Endothelial cell of umbilical vein (primary cell): ENCODE measurements at regions not wholly inside any gene's neighbourhood (a gene's known extent, or its start where the extent isn't known, plus 50 kb on each side); places are given as distances from the start of the nearest gene placed in this dataset.

Experiments used
- BruUV-seq: library from RNA; stranded (reverse); fragments of 400-500 nt; replicated peaks from 2 replicates; lab custom pipeline; 2021; lab: Mats Ljungman, UMichigan
- CTCF ChIA-PET: fragments of 300-600, 350-600 bp; sonication (Branson Sonifier 250); formaldehyde crosslinking; loops from one replicate; lab custom pipeline; 2021; ENCODE audit warnings: antibody characterized with exemption, inconsistent platforms; lab: Charles Lee
- POLR2A ChIA-PET: fragments of 300-600, 350-600 bp; sonication (Branson Sonifier 250); formaldehyde crosslinking; loops from one replicate; lab custom pipeline; 2021; ENCODE audit warnings: antibody characterized with exemption, inconsistent platforms; lab: Charles Lee
- DNase-seq: peaks from one replicate; pipeline ENCODE4 v3.0.0-alpha.2; 2011; ENCODE audit warnings: low read depth, low spot score
- FAIRE-seq: peaks from 2 replicates; lab custom pipeline; 2011; peaks lifted over from hg19 to GRCh38; lab: Jason Lieb, UNC
- H2AFZ ChIP-seq: 2 replicates; pipeline ENCODE4 v1.6.0; 2012; ENCODE audit warnings: low read depth, low read length, control low read depth, inconsistent platforms
- H3K27ac ChIP-seq: 2 replicates; pipeline ENCODE4 v1.5.1; 2011; ENCODE audit warnings: low read depth, mild to moderate bottlenecking, control low read depth, low read length, moderate library complexity; ENCODE audit not compliant: insufficient read depth
- H3K27me3 ChIP-seq, 2 experiments: 2 replicates each; pipeline versions ENCODE4 v1.6.0 to v1.6.1; 2011; ENCODE audit warnings: low read length in 2 of 2, mixed read lengths in 1 of 2; ENCODE audit not compliant: control insufficient read depth in 2 of 2, insufficient read depth in 2 of 2
- H3K36me3 ChIP-seq, 2 experiments: 2 replicates in 1 of 2; 3 replicates in 1 of 2; pipeline ENCODE4 v1.5.1; 2011; ENCODE audit warnings: low read length in 2 of 2, mild to moderate bottlenecking in 1 of 2, moderate library complexity in 1 of 2; ENCODE audit not compliant: control insufficient read depth in 2 of 2, insufficient read depth in 2 of 2; ENCODE audit errors: extremely low read depth in 1 of 2
- H3K4me1 ChIP-seq: 3 replicates; pipeline ENCODE4 v1.5.1; 2011; ENCODE audit warnings: mild to moderate bottlenecking, low read length; ENCODE audit not compliant: control insufficient read depth, insufficient read depth; ENCODE audit errors: extremely low read depth
- H3K4me2 ChIP-seq: 2 replicates; pipeline ENCODE4 v1.6.1; 2011; ENCODE audit warnings: low read length, control low read depth, mixed read lengths; ENCODE audit not compliant: insufficient read depth
- H3K4me3 ChIP-seq, 3 experiments: fragments of 200-600 bp in 1 of 3; sonication (generic), shearing (Covaris generic) in 1 of 3; replicated peaks in 1 of 3; 2 replicates each; pipeline ENCODE4 v1.5.1; 2011 to 2016; ENCODE audit warnings: control low read depth in 3 of 3, low read length in 3 of 3, mild to moderate bottlenecking in 2 of 3, inconsistent platforms in 1 of 3, low read depth in 1 of 3, moderate library complexity in 1 of 3; ENCODE audit not compliant: insufficient read depth in 1 of 3
- H3K79me2 ChIP-seq: 2 replicates; pipeline ENCODE4 v1.6.0; 2012; ENCODE audit warnings: low read length, inconsistent platforms; ENCODE audit not compliant: control insufficient read depth, insufficient read depth
- H3K9ac ChIP-seq: replicated peaks from 2 replicates; pipeline ENCODE3; 2011; ENCODE audit warnings: low read length, control low read depth; ENCODE audit not compliant: insufficient read depth; ENCODE audit errors: extremely low read depth
- H3K9me1 ChIP-seq: replicated peaks from 3 replicates; pipeline ENCODE4 v1.6.0; 2011; ENCODE audit warnings: mild to moderate bottlenecking, low read length; ENCODE audit not compliant: control insufficient read depth, insufficient read depth; ENCODE audit errors: extremely low read depth
- H3K9me3 ChIP-seq: replicated peaks from 2 replicates; pipeline ENCODE4 v1.5.1; 2012; ENCODE audit warnings: low read length, inconsistent platforms; ENCODE audit not compliant: control insufficient read depth, insufficient read depth
- H4K20me1 ChIP-seq: replicated peaks from 2 replicates; pipeline ENCODE3; 2011; ENCODE audit warnings: mild to moderate bottlenecking, low read length; ENCODE audit not compliant: control insufficient read depth, insufficient read depth; ENCODE audit errors: extremely low read depth
- EZH2 ChIP-seq: IDR thresholded peaks from 2 replicates; pipeline ENCODE4 v1.6.1; 2012; ENCODE audit warnings: borderline replicate concordance, low read depth, mild to moderate bottlenecking, moderate library complexity, low read length, inconsistent platforms; ENCODE audit not compliant: severe bottlenecking
- FOS ChIP-seq: IDR thresholded peaks from 2 replicates; pipeline ENCODE4 v1.6.1; 2011; ENCODE audit warnings: mild to moderate bottlenecking, low read length, moderate library complexity, borderline replicate concordance; ENCODE audit not compliant: insufficient read depth
- GATA2 ChIP-seq: IDR thresholded peaks from 2 replicates; pipeline ENCODE4 v1.7.0; 2011; ENCODE audit warnings: low read depth, mild to moderate bottlenecking, moderate library complexity, mixed read lengths, low read length; ENCODE audit not compliant: insufficient read length, insufficient read depth
- JUN ChIP-seq: IDR thresholded peaks from 2 replicates; pipeline ENCODE4 v1.6.1; 2011; ENCODE audit warnings: borderline replicate concordance, low read depth; ENCODE audit not compliant: insufficient read length, insufficient read depth
- MYC ChIP-seq: IDR thresholded peaks from one replicate; pipeline ENCODE4 v1.6.1; 2011; ENCODE audit warnings: mild to moderate bottlenecking, low read depth, low read length
- POLR2A ChIP-seq: IDR thresholded peaks from 2 replicates; pipeline ENCODE4 v1.6.1; 2012; ENCODE audit warnings: low read depth, mild to moderate bottlenecking, control low read depth, low read length
- POLR2AphosphoS5 ChIP-seq: IDR thresholded peaks from 2 replicates; pipeline ENCODE4 v1.6.1; 2012; ENCODE audit warnings: low read depth, mild to moderate bottlenecking, control low read depth, low read length, moderate library complexity; ENCODE audit not compliant: insufficient read depth
- dilution Hi-C: fragments of 300-500 bp; cut with MboI; formaldehyde crosslinking; loops from one replicate; pipeline ENCODE4 v1.15.0; 2019; ENCODE audit warnings: low sequenced_read_pairs; ENCODE audit not compliant: extremely low pct_ligation_motif_present
- intact Hi-C: fragments of 100-400 bp; cut with micrococcal nuclease; formaldehyde crosslinking; loops from one replicate; pipeline ENCODE4 v1.10.0; 2022
- TF ChIP-seq, protein P1 (sequence below), 2 donors: IDR thresholded peaks; 1 replicate in 1 of 2; 2 replicates in 1 of 2; pipeline ENCODE4 v1.5.1; 2011; ENCODE audit warnings: low read length in 2 of 2, mild to moderate bottlenecking in 2 of 2, moderate library complexity in 2 of 2, control low read depth in 1 of 2, inconsistent platforms in 1 of 2, low read depth in 1 of 2; ENCODE audit not compliant: insufficient read depth in 1 of 2; ENCODE audit errors: extremely low read depth in 1 of 2
- TF ChIP-seq, protein P2 (sequence below): IDR thresholded peaks from 2 replicates; pipeline ENCODE4 v1.6.1; 2011; ENCODE audit not compliant: insufficient read depth, insufficient read length

DNA sequence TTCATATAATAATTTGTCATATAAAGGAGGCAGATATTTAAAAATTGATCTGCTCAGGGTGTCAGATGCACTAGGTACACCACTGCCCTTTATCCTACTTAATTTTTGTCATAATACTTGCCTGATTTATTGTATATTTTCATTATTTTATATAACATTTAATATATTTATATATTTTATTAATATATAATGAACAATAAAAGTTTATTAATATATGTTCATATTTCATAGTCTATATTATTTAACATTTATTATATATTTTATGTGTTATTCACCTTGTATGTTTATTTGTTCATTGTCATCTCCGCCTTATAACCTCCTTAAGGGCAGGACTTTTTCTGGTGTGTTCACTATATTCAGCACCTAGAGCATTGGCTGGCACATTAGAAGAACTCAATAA, 232.4 kb upstream of the AMIGO2 start:
- Histone ChIP-seq H2AFZ (no peak overlapping the region), H3K4me3 (no peak overlapping the region), H4K20me1 (no peaks in the 10 kb centered on the region), H3K4me2 (no peak overlapping the region), H3K36me3 (no peaks in the 10 kb centered on the region), H3K9me3 (no peaks in the 10 kb centered on the region), H3K27ac (no peak overlapping the region), H3K27me3 (no peaks in the 10 kb centered on the region), H3K4me1 (peaks cover 14% of the 10 kb centered on the region), H3K79me2 (no peaks in the 10 kb centered on the region), H3K9ac (no peak overlapping the region), H3K9me1 (no peaks in the 10 kb centered on the region)
- CTCF ChIA-PET = interaction anchor here (1.0 to 3.6 kb wide), 3 partner anchors 30 to 86 kb away, joined by 3 to 14 read pairs (median 3); no protein-coding TSS in a partner anchor
- DNase-seq (no peak), FAIRE-seq (no peak)
- TF ChIP-seq FOS (no peak), JUN (no peak), POLR2AphosphoS5 (no peak), MYC (no peak), POLR2A (no peak), EZH2 (no peak)
- TF ChIP-seq, protein P1, sequence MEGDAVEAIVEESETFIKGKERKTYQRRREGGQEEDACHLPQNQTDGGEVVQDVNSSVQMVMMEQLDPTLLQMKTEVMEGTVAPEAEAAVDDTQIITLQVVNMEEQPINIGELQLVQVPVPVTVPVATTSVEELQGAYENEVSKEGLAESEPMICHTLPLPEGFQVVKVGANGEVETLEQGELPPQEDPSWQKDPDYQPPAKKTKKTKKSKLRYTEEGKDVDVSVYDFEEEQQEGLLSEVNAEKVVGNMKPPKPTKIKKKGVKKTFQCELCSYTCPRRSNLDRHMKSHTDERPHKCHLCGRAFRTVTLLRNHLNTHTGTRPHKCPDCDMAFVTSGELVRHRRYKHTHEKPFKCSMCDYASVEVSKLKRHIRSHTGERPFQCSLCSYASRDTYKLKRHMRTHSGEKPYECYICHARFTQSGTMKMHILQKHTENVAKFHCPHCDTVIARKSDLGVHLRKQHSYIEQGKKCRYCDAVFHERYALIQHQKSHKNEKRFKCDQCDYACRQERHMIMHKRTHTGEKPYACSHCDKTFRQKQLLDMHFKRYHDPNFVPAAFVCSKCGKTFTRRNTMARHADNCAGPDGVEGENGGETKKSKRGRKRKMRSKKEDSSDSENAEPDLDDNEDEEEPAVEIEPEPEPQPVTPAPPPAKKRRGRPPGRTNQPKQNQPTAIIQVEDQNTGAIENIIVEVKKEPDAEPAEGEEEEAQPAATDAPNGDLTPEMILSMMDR (IDR thresholded peaks at IDR 0.05; ENCODE audit: extremely low read depth in 1 of 2, insufficient read depth in 1 of 2, low read depth in 1 of 2, low read length in 2 of 2) = no peak
- intact Hi-C loops = no loop called here
- no TSS peak for BruUV-seq
- POLR2A ChIA-PET = no interaction called here
- dilution Hi-C loops = no loop called here

DNA sequence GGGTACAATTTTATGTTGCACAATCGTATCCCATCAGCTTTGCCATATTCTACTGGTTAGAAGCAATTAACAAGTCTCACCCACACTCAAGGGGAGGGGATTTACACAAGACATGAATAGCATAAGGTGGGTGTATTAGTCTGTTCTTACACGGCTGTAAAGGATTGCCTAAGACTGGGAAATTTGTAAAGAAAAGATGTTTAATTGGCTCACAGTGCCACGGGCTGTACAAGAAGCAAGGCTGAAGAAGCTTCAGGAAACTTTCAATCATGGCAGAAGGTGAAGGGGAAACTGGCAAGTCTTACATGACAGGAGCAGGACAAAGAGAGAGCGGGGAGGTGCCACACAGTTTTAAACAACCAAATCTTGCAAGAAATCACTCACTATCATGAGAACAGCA, 231.8 kb upstream of the AMIGO2 start:
- Histone ChIP-seq H3K36me3 (no peaks in the 10 kb centered on the region), H3K79me2 (no peaks in the 10 kb centered on the region), H3K9me3 (no peaks in the 10 kb centered on the region), H3K4me3 (no peak overlapping the region), H3K4me2 (no peak overlapping the region), H3K9ac (no peak overlapping the region), H3K4me1 (peaks cover 8% of the 10 kb centered on the region), H4K20me1 (no peaks in the 10 kb centered on the region), H3K27me3 (no peaks in the 10 kb centered on the region), H3K27ac (no peak overlapping the region), H2AFZ (no peak overlapping the region), H3K9me1 (no peaks in the 10 kb centered on the region)
- no TSS peak for BruUV-seq
- ChIA-PET POLR2A (no interaction called here), CTCF (interaction anchor here (1.1 to 3.6 kb wide), 2 partner anchors 86 to 241 kb away, joined by 3 to 14 read pairs; no protein-coding TSS in a partner anchor)
- no peak for FAIRE-seq
- dilution Hi-C loops (no loop called here), intact Hi-C loops (no loop called here)
- DNase-seq = no peak
- TF ChIP-seq FOS (no peak), EZH2 (no peak), GATA2 (no peak), MYC (no peak), JUN (no peak), POLR2A (no peak), POLR2AphosphoS5 (no peak)
- TF ChIP-seq, protein P1 (IDR thresholded peaks at IDR 0.05; ENCODE audit: extremely low read depth in 1 of 2, insufficient read depth in 1 of 2, low read depth in 1 of 2, low read length in 2 of 2) = no peak
- TF ChIP-seq, protein P2, sequence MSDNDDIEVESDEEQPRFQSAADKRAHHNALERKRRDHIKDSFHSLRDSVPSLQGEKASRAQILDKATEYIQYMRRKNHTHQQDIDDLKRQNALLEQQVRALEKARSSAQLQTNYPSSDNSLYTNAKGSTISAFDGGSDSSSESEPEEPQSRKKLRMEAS = no peak
